ENCODE measurements at regions not wholly inside any gene's neighbourhood (a gene's known extent, or its start where the extent isn't known, plus 50 kb on each side); places are given as distances from the start of the nearest gene placed in this dataset.

- no peaks in the 10 kb centered on the region for H3K27me3 Mint-ChIP-seq (ENCODE audit: low read depth)
- Histone ChIP-seq H3K27me3 (ENCODE audit: insufficient read depth, low read length) (no peaks in the 10 kb centered on the region), H4K8ac (replicated peaks; ENCODE audit: insufficient read length, low read depth, low read length) (no peak overlapping the region), H3K27ac (ENCODE audit: insufficient read length, low read depth, low read length) (no peak overlapping the region), H3K23me2 (ENCODE audit: insufficient read length, low read depth, low read length, poor library complexity, severe bottlenecking) (no peaks in the 10 kb centered on the region), H3K14ac (ENCODE audit: insufficient read depth, low read length) (no peak overlapping the region), H3K4me1 (ENCODE audit: insufficient read depth, low read length) (no peaks in the 10 kb centered on the region), H2BK12ac (ENCODE audit: insufficient read length, low read depth, low read length) (no peak overlapping the region), H3K79me1 (ENCODE audit: insufficient read depth, low read depth, low read length, poor library complexity, severe bottlenecking) (no peaks in the 10 kb centered on the region), H4K5ac (ENCODE audit: insufficient read length, low read depth, low read length) (no peak overlapping the region), H2BK15ac (ENCODE audit: low read depth, low read length) (no peak overlapping the region), H3K4ac (ENCODE audit: low read depth, low read length) (no peak overlapping the region), H3K23ac (ENCODE audit: insufficient read length, low read depth, low read length) (no peak overlapping the region), H3T11ph (ENCODE audit: low read length) (no peak overlapping the region), H3K56ac (ENCODE audit: insufficient read length, low read depth, low read length) (no peak overlapping the region), H3K18ac (ENCODE audit: insufficient read length, low read depth, low read length) (no peak overlapping the region), H4K91ac (ENCODE audit: insufficient read length, low read depth, low read length) (no peak overlapping the region), H2AFZ (ENCODE audit: low read length) (no peak overlapping the region), H2BK120ac (ENCODE audit: low read depth, low read length, poor library complexity, severe bottlenecking) (no peak overlapping the region), H3K79me2 (ENCODE audit: insufficient read depth, low read length) (no peaks in the 10 kb centered on the region), H2BK5ac (ENCODE audit: insufficient read length, low read length) (no peak overlapping the region), H3K9ac (ENCODE audit: extremely low read depth, insufficient read length, low read length) (no peak overlapping the region), H3K4me2 (ENCODE audit: insufficient read depth, insufficient read length, low read length) (no peak overlapping the region), H2BK20ac (ENCODE audit: low read depth, low read length, poor library complexity, severe bottlenecking) (no peak overlapping the region), H3K9me3 (ENCODE audit: control insufficient read depth, low read depth, low read length) (no peaks in the 10 kb centered on the region), H2AK5ac (ENCODE audit: insufficient read length, low read length) (no peak overlapping the region), H4K20me1 (ENCODE audit: control insufficient read depth, insufficient read depth, insufficient read length) (no peaks in the 10 kb centered on the region)
- no peaks in the 10 kb centered on the region for H3K9me3 Mint-ChIP-seq
- no peaks in the 10 kb centered on the region for H3K4me1 Mint-ChIP-seq
- no peak overlapping the region for H3K4me3 Mint-ChIP-seq
- H3K36me3 Mint-ChIP-seq (ENCODE audit: insufficient read depth in 1 of 3, low read depth in 3 of 3): no peaks in the 10 kb centered on the region
- TF ChIP-seq, protein P1, sequence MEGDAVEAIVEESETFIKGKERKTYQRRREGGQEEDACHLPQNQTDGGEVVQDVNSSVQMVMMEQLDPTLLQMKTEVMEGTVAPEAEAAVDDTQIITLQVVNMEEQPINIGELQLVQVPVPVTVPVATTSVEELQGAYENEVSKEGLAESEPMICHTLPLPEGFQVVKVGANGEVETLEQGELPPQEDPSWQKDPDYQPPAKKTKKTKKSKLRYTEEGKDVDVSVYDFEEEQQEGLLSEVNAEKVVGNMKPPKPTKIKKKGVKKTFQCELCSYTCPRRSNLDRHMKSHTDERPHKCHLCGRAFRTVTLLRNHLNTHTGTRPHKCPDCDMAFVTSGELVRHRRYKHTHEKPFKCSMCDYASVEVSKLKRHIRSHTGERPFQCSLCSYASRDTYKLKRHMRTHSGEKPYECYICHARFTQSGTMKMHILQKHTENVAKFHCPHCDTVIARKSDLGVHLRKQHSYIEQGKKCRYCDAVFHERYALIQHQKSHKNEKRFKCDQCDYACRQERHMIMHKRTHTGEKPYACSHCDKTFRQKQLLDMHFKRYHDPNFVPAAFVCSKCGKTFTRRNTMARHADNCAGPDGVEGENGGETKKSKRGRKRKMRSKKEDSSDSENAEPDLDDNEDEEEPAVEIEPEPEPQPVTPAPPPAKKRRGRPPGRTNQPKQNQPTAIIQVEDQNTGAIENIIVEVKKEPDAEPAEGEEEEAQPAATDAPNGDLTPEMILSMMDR (conservative IDR thresholded peaks at IDR 0.05): no peak
- H3K27ac Mint-ChIP-seq: no peak overlapping the region
- DNase-seq: no peak
Observed at GRCh38 chr15:53354874-53355273, 404.6 kb downstream of the WDR72 start.
